ENCODE measurements at regions not wholly inside any gene's neighbourhood (a gene's known extent, or its start where the extent isn't known, plus 50 kb on each side); places are given as distances from the start of the nearest gene placed in this dataset.

DNA sequence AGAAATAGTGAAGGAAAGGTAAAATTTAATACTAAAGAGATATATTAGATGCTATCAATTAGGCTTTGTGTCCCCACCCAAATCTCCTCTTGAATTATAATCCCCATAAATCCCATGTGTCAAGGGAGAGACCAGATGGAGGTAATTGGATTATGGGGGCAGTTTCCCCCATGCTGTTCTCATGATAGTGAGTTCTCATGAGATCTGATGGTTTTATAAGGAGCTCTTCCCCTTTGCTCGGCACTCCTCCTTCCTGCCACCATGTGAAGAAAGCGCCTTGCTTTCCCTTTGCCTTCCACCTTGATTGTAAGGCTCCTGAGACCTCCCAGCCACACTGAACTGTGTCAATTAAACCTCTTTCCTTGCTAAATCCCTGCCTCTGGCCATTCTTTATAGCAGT is 697.0 kb upstream of the RGMB start:
- TF ChIP-seq, protein P1, sequence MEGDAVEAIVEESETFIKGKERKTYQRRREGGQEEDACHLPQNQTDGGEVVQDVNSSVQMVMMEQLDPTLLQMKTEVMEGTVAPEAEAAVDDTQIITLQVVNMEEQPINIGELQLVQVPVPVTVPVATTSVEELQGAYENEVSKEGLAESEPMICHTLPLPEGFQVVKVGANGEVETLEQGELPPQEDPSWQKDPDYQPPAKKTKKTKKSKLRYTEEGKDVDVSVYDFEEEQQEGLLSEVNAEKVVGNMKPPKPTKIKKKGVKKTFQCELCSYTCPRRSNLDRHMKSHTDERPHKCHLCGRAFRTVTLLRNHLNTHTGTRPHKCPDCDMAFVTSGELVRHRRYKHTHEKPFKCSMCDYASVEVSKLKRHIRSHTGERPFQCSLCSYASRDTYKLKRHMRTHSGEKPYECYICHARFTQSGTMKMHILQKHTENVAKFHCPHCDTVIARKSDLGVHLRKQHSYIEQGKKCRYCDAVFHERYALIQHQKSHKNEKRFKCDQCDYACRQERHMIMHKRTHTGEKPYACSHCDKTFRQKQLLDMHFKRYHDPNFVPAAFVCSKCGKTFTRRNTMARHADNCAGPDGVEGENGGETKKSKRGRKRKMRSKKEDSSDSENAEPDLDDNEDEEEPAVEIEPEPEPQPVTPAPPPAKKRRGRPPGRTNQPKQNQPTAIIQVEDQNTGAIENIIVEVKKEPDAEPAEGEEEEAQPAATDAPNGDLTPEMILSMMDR (IDR thresholded peaks at IDR 0.05; ENCODE audit: unreplicated experiment) = no peak
- H3K4me1 Mint-ChIP-seq = no peaks in the 10 kb centered on the region
- H3K27ac Mint-ChIP-seq = no peak overlapping the region
- no peaks in the 10 kb centered on the region for H3K27me3 Mint-ChIP-seq (ENCODE audit: low read depth)
- no peak overlapping the region for H3K4me3 Mint-ChIP-seq
- no peaks in the 10 kb centered on the region for H3K9me3 Mint-ChIP-seq
- DNase-seq (ENCODE audit: low spot score in 2 of 2, unreplicated experiment in 2 of 2) = no peak
- no peaks in the 10 kb centered on the region for H3K36me3 Mint-ChIP-seq

DNA sequence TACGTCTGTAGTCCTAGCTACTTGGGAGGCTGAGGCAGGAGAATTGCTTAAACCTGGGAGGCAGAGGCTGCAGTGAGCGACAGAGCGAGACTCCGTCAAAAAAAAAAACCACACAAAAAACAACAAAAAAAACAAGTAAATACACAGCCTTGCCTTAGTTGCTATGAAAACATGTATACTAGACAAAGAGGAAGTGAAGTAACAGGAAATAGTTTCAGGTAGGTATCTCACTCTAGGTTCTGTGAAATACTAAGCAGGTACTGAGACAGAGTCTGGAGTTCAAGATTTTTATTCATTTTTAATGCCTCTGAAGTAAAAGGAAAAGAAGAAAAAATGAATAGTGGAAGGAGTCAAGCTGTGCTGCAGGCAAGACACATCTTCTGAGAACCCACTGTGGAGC is 687.9 kb upstream of the RGMB start:
- DNase-seq (ENCODE audit: low spot score in 2 of 2, unreplicated experiment in 2 of 2) = no peak
- Mint-ChIP-seq H3K9me3 (no peaks in the 10 kb centered on the region), H3K27me3 (ENCODE audit: low read depth) (no peaks in the 10 kb centered on the region), H3K27ac (no peak overlapping the region), H3K36me3 (no peaks in the 10 kb centered on the region), H3K4me3 (no peak overlapping the region), H3K4me1 (no peaks in the 10 kb centered on the region)
- TF ChIP-seq, protein P1 (IDR thresholded peaks at IDR 0.05; ENCODE audit: unreplicated experiment) = no peak

DNA sequence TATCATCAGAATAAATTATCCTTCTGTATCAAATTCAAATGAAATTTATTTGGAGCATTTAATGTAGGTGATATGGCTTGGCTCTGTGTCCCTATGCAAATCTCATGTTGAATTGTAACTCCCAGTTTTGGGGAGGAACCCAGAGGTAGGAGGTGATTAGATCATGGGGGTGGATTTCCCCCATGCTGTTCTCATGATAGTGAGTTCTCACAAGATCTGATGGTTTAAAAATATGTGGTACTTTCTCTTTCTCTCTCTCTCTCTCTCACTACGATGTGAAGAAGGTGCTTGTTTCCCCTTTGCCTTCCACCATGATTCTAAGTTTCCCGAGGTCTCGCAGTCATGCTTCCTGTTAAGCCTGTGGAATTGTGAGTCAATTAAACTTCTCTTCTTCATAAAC is 678.4 kb upstream of the RGMB start:
- DNase-seq (ENCODE audit: low spot score in 2 of 2, unreplicated experiment in 2 of 2) = no peak
- Mint-ChIP-seq H3K4me3 (no peak overlapping the region), H3K27ac (no peak overlapping the region), H3K4me1 (no peaks in the 10 kb centered on the region), H3K27me3 (ENCODE audit: low read depth) (no peaks in the 10 kb centered on the region), H3K36me3 (no peaks in the 10 kb centered on the region), H3K9me3 (no peaks in the 10 kb centered on the region)
- TF ChIP-seq, protein P1 (IDR thresholded peaks at IDR 0.05; ENCODE audit: unreplicated experiment) = no peak

DNA sequence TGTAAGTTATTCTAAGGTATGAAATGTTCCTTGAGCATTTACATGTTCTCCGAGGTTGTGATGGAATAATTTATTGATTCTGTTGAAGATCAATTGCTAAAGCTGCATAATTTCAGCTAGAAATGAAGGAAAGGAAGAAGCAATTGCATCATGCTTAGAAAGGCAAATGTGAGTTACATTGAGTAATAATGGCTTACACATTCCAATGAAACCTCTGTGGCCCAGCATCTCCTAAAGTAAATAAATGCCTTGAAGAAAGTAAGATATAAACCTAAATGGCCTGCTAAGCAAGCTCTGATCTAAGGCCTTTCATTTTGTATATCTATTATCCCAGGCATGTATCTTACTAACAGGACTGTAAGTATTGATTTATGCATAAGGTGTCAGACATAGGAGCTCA is 677.3 kb upstream of the RGMB start:
- H3K4me1 Mint-ChIP-seq = no peaks in the 10 kb centered on the region
- no peak overlapping the region for H3K4me3 Mint-ChIP-seq
- no peaks in the 10 kb centered on the region for H3K9me3 Mint-ChIP-seq
- no peak for DNase-seq (ENCODE audit: low spot score in 2 of 2, unreplicated experiment in 2 of 2)
- TF ChIP-seq, protein P1 (IDR thresholded peaks at IDR 0.05; ENCODE audit: unreplicated experiment) = no peak
- H3K27me3 Mint-ChIP-seq (ENCODE audit: low read depth) = no peaks in the 10 kb centered on the region
- H3K27ac Mint-ChIP-seq = no peak overlapping the region
- H3K36me3 Mint-ChIP-seq = no peaks in the 10 kb centered on the region

DNA sequence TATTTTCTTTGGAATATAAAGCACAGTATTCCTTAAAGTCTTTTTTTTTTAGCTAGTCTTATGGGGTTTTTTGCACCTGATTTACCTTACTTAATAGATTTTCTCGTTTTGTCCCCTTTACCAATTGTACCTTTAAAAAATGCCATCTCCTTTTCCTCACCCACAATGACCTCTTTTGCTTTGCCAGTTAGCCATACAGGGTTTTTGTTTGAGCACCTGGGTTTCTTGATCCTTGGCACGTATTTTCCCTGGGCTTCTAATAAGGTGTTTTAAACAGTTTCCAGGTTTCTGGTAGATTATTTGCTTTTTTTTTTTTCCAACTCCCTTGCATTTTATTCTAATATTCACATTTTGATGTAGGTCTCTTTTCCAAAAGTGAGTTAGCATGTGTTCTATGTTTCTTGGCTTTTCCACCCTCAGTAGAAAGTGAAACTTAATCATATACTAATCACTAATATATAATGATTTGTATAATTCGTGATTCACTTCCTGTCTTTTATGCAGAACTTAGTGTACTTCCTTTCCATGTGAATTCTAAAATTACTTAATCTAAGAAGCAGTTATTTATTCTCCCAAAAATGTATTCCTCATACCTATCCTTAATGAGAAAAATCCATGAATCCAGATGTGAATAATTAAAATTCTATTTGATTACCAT is 673.9 kb upstream of the RGMB start:
- Mint-ChIP-seq H3K27me3 (ENCODE audit: low read depth) (peaks cover 2% of the 10 kb centered on the region), H3K4me1 (no peaks in the 10 kb centered on the region), H3K27ac (no peak overlapping the region), H3K36me3 (no peaks in the 10 kb centered on the region), H3K9me3 (no peaks in the 10 kb centered on the region), H3K4me3 (no peak overlapping the region)
- TF ChIP-seq, protein P1 (IDR thresholded peaks at IDR 0.05; ENCODE audit: unreplicated experiment) = no peak
- no peak for DNase-seq (ENCODE audit: low spot score in 2 of 2, unreplicated experiment in 2 of 2)

DNA sequence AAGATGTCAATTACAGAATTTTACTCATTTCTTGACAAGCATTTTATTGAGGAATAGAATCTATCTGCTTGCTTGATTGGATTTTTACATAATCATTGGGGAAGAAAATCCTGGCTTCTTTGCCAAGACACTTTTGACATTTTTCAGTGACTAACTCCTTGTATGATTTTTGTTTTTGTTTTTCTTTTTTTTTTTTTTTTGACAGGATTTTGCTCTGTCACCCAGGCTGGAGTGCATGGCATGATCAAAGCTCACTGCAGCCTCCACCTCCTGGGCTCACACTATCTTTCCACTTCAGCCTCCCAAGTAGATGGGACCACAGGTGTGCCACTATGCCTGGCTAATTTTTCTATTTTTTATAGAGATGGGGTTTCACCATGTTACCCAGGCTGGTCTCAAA is 672.3 kb upstream of the RGMB start:
- H3K4me1 Mint-ChIP-seq = no peaks in the 10 kb centered on the region
- no peak overlapping the region for H3K27ac Mint-ChIP-seq
- TF ChIP-seq, protein P1 (IDR thresholded peaks at IDR 0.05; ENCODE audit: unreplicated experiment) = no peak
- no peaks in the 10 kb centered on the region for H3K36me3 Mint-ChIP-seq
- DNase-seq (ENCODE audit: low spot score in 2 of 2, unreplicated experiment in 2 of 2) = no peak
- H3K9me3 Mint-ChIP-seq = no peaks in the 10 kb centered on the region
- H3K4me3 Mint-ChIP-seq = no peak overlapping the region
- H3K27me3 Mint-ChIP-seq (ENCODE audit: low read depth) = peaks cover 5% of the 10 kb centered on the region

All from mesothelial cell of epicardium (in vitro differentiated cells).